ENCODE measurements at regions not wholly inside any gene's neighbourhood (a gene's known extent, or its start where the extent isn't known, plus 50 kb on each side); places are given as distances from the start of the nearest gene placed in this dataset.
"Not testable (repeated sequence)": the region's sequence is repeated elsewhere in the genome, so short reads cannot be mapped to it uniquely, and the experiment has no call there.

GRCh38 chr12:72966684-72967083 is 694.5 kb downstream of the TRHDE start:
- no peak overlapping the region for H3K4me3 ChIP-seq (ENCODE audit: low read length)
- H3K36me3 ChIP-seq (ENCODE audit: control insufficient read depth, insufficient read depth, low read length, severe bottlenecking) = no peaks in the 10 kb centered on the region
- no peaks in the 10 kb centered on the region for H3K27me3 ChIP-seq (replicated peaks; ENCODE audit: control insufficient read depth, insufficient read depth, low read length)
- H3K9ac ChIP-seq (ENCODE audit: low read length) = no peak overlapping the region
- no peak for DNase-seq (ENCODE audit: low read depth)
- H3K9me3 ChIP-seq (ENCODE audit: control insufficient read depth, low read length) = peaks cover 5% of the 10 kb centered on the region
- no peaks in the 10 kb centered on the region for H3K4me1 ChIP-seq (ENCODE audit: control insufficient read depth, insufficient read depth, low read length)

GRCh38 chr12:72974954-72975555 is 702.9 kb downstream of the TRHDE start:
- Histone ChIP-seq H3K4me3 (ENCODE audit: low read length) (no peak overlapping the region), H3K9me3 (ENCODE audit: control insufficient read depth, low read length) (peaks cover 12% of the 10 kb centered on the region), H3K36me3 (ENCODE audit: control insufficient read depth, insufficient read depth, low read length, severe bottlenecking) (no peaks in the 10 kb centered on the region), H3K9ac (ENCODE audit: low read length) (no peak overlapping the region), H3K4me1 (ENCODE audit: control insufficient read depth, insufficient read depth, low read length) (no peaks in the 10 kb centered on the region), H3K27me3 (replicated peaks; ENCODE audit: control insufficient read depth, insufficient read depth, low read length) (no peaks in the 10 kb centered on the region)
- no peak for DNase-seq (ENCODE audit: low read depth)

- H3K9ac ChIP-seq (ENCODE audit: low read length) = no peak overlapping the region
- no peak for DNase-seq (ENCODE audit: low read depth)
- H3K9me3 ChIP-seq (ENCODE audit: control insufficient read depth, low read length) = peaks cover 12% of the 10 kb centered on the region
- H3K27me3 ChIP-seq (replicated peaks; ENCODE audit: control insufficient read depth, insufficient read depth, low read length) = no peaks in the 10 kb centered on the region
- no peak overlapping the region for H3K4me3 ChIP-seq (ENCODE audit: low read length)
- H3K4me1 ChIP-seq (ENCODE audit: control insufficient read depth, insufficient read depth, low read length) = no peaks in the 10 kb centered on the region
- no peaks in the 10 kb centered on the region for H3K36me3 ChIP-seq (ENCODE audit: control insufficient read depth, insufficient read depth, low read length, severe bottlenecking)
Observed at GRCh38 chr12:72978999-72979398, 706.8 kb downstream of the TRHDE start.

GRCh38 chr12:72982356-72982755 is 710.2 kb downstream of the TRHDE start:
- no peaks in the 10 kb centered on the region for H3K36me3 ChIP-seq (ENCODE audit: control insufficient read depth, insufficient read depth, low read length, severe bottlenecking)
- H3K9ac ChIP-seq (ENCODE audit: low read length) = no peak overlapping the region
- H3K4me1 ChIP-seq (ENCODE audit: control insufficient read depth, insufficient read depth, low read length) = no peaks in the 10 kb centered on the region
- DNase-seq (ENCODE audit: low read depth) = no peak
- H3K4me3 ChIP-seq (ENCODE audit: low read length) = no peak overlapping the region
- no peaks in the 10 kb centered on the region for H3K9me3 ChIP-seq (ENCODE audit: control insufficient read depth, low read length)
- no peaks in the 10 kb centered on the region for H3K27me3 ChIP-seq (replicated peaks; ENCODE audit: control insufficient read depth, insufficient read depth, low read length)

- no peak for DNase-seq (ENCODE audit: low read depth)
- H3K4me3 ChIP-seq (ENCODE audit: low read length) = no peak overlapping the region
- no peaks in the 10 kb centered on the region for H3K36me3 ChIP-seq (ENCODE audit: control insufficient read depth, insufficient read depth, low read length, severe bottlenecking)
- no peak overlapping the region for H3K9ac ChIP-seq (ENCODE audit: low read length)
- H3K4me1 ChIP-seq (ENCODE audit: control insufficient read depth, insufficient read depth, low read length) = no peaks in the 10 kb centered on the region
- H3K9me3 ChIP-seq (ENCODE audit: control insufficient read depth, low read length) = peaks cover 4% of the 10 kb centered on the region
- no peaks in the 10 kb centered on the region for H3K27me3 ChIP-seq (replicated peaks; ENCODE audit: control insufficient read depth, insufficient read depth, low read length)
Observed at GRCh38 chr12:72986963-72987362, 714.8 kb downstream of the TRHDE start.

GRCh38 chr12:72989458-72989947 is 717.3 kb downstream of the TRHDE start:
- Histone ChIP-seq H3K27me3 (replicated peaks; ENCODE audit: control insufficient read depth, insufficient read depth, low read length) (no peaks in the 10 kb centered on the region), H3K4me1 (ENCODE audit: control insufficient read depth, insufficient read depth, low read length) (no peaks in the 10 kb centered on the region), H3K36me3 (ENCODE audit: control insufficient read depth, insufficient read depth, low read length, severe bottlenecking) (no peaks in the 10 kb centered on the region), H3K4me3 (ENCODE audit: low read length) (no peak overlapping the region), H3K9me3 (ENCODE audit: control insufficient read depth, low read length) (peaks cover 7% of the 10 kb centered on the region), H3K9ac (ENCODE audit: low read length) (no peak overlapping the region)
- no peak for DNase-seq (ENCODE audit: low read depth)

GRCh38 chr12:72995029-72995428 is 722.9 kb downstream of the TRHDE start:
- H3K27me3 ChIP-seq (replicated peaks; ENCODE audit: control insufficient read depth, insufficient read depth, low read length); H3K9ac ChIP-seq (ENCODE audit: low read length); H3K9me3 ChIP-seq (ENCODE audit: control insufficient read depth, low read length); H3K4me3 ChIP-seq (ENCODE audit: low read length); H3K4me1 ChIP-seq (ENCODE audit: control insufficient read depth, insufficient read depth, low read length); DNase-seq (ENCODE audit: low read depth); H3K36me3 ChIP-seq (ENCODE audit: control insufficient read depth, insufficient read depth, low read length, severe bottlenecking): not testable (repeated sequence)

GRCh38 chr12:72995616-72996015 is 723.4 kb downstream of the TRHDE start:
- no peak for DNase-seq (ENCODE audit: low read depth)
- Histone ChIP-seq H3K27me3 (replicated peaks; ENCODE audit: control insufficient read depth, insufficient read depth, low read length) (no peaks in the 10 kb centered on the region), H3K9me3 (ENCODE audit: control insufficient read depth, low read length) (peaks cover 3% of the 10 kb centered on the region), H3K4me3 (ENCODE audit: low read length) (no peak overlapping the region), H3K9ac (ENCODE audit: low read length) (no peak overlapping the region), H3K4me1 (ENCODE audit: control insufficient read depth, insufficient read depth, low read length) (no peaks in the 10 kb centered on the region), H3K36me3 (ENCODE audit: control insufficient read depth, insufficient read depth, low read length, severe bottlenecking) (no peaks in the 10 kb centered on the region)

GRCh38 chr12:73001806-73002205 is 729.6 kb downstream of the TRHDE start:
- not testable (repeated sequence) for H3K9ac ChIP-seq (ENCODE audit: low read length); H3K4me3 ChIP-seq (ENCODE audit: low read length); H3K27me3 ChIP-seq (replicated peaks; ENCODE audit: control insufficient read depth, insufficient read depth, low read length); DNase-seq (ENCODE audit: low read depth); H3K9me3 ChIP-seq (ENCODE audit: control insufficient read depth, low read length); H3K4me1 ChIP-seq (ENCODE audit: control insufficient read depth, insufficient read depth, low read length); H3K36me3 ChIP-seq (ENCODE audit: control insufficient read depth, insufficient read depth, low read length, severe bottlenecking)

- not testable (repeated sequence) for DNase-seq (ENCODE audit: low read depth); H3K4me1 ChIP-seq (ENCODE audit: control insufficient read depth, insufficient read depth, low read length); H3K9ac ChIP-seq (ENCODE audit: low read length); H3K4me3 ChIP-seq (ENCODE audit: low read length); H3K27me3 ChIP-seq (replicated peaks; ENCODE audit: control insufficient read depth, insufficient read depth, low read length); H3K36me3 ChIP-seq (ENCODE audit: control insufficient read depth, insufficient read depth, low read length, severe bottlenecking); H3K9me3 ChIP-seq (ENCODE audit: control insufficient read depth, low read length)
Observed at GRCh38 chr12:73002504-73002903, 730.3 kb downstream of the TRHDE start.

- H3K9ac ChIP-seq (ENCODE audit: low read length); DNase-seq (ENCODE audit: low read depth); H3K4me3 ChIP-seq (ENCODE audit: low read length); H3K4me1 ChIP-seq (ENCODE audit: control insufficient read depth, insufficient read depth, low read length); H3K36me3 ChIP-seq (ENCODE audit: control insufficient read depth, insufficient read depth, low read length, severe bottlenecking); H3K27me3 ChIP-seq (replicated peaks; ENCODE audit: control insufficient read depth, insufficient read depth, low read length); H3K9me3 ChIP-seq (ENCODE audit: control insufficient read depth, low read length): not testable (repeated sequence)
Observed at GRCh38 chr12:73009138-73009834, 737.1 kb downstream of the TRHDE start.

GRCh38 chr12:73017981-73018380 is 745.8 kb downstream of the TRHDE start:
- Histone ChIP-seq H3K4me1 (ENCODE audit: control insufficient read depth, insufficient read depth, low read length) (no peaks in the 10 kb centered on the region), H3K4me3 (ENCODE audit: low read length) (no peak overlapping the region), H3K27me3 (replicated peaks; ENCODE audit: control insufficient read depth, insufficient read depth, low read length) (no peaks in the 10 kb centered on the region), H3K9me3 (ENCODE audit: control insufficient read depth, low read length) (no peaks in the 10 kb centered on the region), H3K36me3 (ENCODE audit: control insufficient read depth, insufficient read depth, low read length, severe bottlenecking) (no peaks in the 10 kb centered on the region), H3K9ac (ENCODE audit: low read length) (no peak overlapping the region)
- no peak for DNase-seq (ENCODE audit: low read depth)

Data from adipocyte (in vitro differentiated cells).